VCaP (cell line): ENCODE measurements at regions not wholly inside any gene's neighbourhood (a gene's known extent, or its start where the extent isn't known, plus 50 kb on each side); places are given as distances from the start of the nearest gene placed in this dataset.

Source experiments
- H3K27ac ChIP-seq: fragments of 450-650 bp; 2 replicates; pipeline ENCODE4 v1.5.1; 2017
- TF ChIP-seq, protein P1 (sequence below): fragments of 450-650 bp; conservative IDR thresholded peaks from 2 replicates; pipeline ENCODE4 v1.5.1; 2017; ENCODE audit warnings: mild to moderate bottlenecking, moderate library complexity

GRCh38 chr6:121847806-121848522, 412.5 kb downstream of the GJA1 start:
- H3K27ac ChIP-seq, result no peak overlapping the region

DNA sequence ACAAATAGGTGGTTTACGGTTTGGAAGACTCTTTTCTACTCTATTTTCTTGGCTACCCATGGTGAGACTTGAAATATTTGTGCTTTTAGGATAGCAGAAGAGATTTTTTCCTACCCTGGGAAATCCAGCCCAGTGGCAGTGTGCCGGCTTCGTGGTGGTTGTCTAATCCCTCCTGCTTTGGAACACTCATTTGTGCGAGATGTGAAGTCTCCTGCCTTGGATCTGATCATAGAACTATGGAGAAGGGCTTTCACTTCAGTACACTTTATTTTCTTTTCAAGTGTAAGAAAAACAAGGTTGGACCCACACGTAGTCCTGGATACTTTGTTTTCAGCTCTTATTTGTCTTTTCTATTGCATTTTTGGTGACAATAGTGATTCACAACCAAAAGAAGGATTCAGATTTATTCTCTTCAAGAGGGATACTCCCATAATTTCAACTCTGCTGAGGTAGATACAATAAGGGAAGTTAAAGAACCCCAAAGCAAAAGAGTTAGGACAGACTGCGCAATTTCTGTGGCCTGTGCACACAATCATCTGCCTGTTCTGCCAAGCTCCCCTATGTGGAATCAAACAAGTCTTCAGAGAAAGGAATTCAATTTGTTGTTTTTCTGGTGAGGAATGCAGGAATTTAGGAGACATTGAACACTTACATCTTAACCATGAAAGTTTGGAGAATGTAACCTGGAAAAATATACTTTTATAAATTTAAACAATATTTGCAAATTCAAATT, 413.2 kb downstream of the GJA1 start:
- no peak overlapping the region for H3K27ac ChIP-seq
- TF ChIP-seq, protein P1, sequence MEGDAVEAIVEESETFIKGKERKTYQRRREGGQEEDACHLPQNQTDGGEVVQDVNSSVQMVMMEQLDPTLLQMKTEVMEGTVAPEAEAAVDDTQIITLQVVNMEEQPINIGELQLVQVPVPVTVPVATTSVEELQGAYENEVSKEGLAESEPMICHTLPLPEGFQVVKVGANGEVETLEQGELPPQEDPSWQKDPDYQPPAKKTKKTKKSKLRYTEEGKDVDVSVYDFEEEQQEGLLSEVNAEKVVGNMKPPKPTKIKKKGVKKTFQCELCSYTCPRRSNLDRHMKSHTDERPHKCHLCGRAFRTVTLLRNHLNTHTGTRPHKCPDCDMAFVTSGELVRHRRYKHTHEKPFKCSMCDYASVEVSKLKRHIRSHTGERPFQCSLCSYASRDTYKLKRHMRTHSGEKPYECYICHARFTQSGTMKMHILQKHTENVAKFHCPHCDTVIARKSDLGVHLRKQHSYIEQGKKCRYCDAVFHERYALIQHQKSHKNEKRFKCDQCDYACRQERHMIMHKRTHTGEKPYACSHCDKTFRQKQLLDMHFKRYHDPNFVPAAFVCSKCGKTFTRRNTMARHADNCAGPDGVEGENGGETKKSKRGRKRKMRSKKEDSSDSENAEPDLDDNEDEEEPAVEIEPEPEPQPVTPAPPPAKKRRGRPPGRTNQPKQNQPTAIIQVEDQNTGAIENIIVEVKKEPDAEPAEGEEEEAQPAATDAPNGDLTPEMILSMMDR, result no peak

More at GRCh38 chr6:121847806-121848522, 412.5 kb downstream of the GJA1 start:
- TF ChIP-seq, protein P1, result no peak

DNA sequence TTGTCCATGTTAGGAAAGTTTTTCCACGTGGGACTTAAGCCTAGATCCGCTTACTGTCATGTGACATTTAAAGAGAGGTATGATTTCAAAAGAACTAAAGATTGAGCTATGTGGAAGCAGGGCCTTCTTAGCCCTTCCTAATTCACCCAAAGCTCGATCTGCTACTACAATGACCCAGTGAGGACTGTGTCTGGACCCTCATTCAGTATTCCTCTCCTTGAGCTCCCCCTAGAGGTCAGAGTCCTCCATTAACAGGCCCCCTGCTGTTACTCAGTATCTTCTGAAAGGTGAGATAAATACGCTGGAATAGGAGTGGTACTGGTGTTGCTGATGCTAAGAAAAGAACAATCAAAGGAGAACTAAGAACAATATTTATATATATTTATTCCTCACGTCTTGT, 414.0 kb downstream of the GJA1 start:
- no peak overlapping the region for H3K27ac ChIP-seq
- TF ChIP-seq, protein P1, result peak; percentile 65

GRCh38 chr6:121851056-121851455, 415.6 kb downstream of the GJA1 start:
- TF ChIP-seq, protein P1, result no peak
- H3K27ac ChIP-seq, result no peak overlapping the region

DNA sequence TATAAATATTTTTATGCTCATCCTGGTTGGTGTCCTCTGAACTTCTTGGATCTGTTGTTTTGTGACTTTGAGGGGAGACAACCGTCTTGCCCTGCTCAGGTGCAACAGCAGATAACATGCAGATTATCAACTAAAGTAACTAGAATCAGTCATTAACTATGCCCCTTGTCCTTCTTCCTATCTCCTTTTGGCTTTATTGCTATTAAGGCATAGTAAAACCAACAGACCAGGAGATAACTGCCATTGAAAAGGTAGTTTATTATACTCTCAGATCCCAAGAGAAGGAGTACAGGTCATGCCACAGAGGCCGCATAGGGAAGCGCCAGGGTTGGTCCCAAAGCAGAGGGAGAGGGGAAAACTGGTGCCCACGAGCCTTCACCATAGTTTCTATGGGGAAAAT, 418.2 kb downstream of the GJA1 start:
- no peak overlapping the region for H3K27ac ChIP-seq
- TF ChIP-seq, protein P1, result no peak

DNA sequence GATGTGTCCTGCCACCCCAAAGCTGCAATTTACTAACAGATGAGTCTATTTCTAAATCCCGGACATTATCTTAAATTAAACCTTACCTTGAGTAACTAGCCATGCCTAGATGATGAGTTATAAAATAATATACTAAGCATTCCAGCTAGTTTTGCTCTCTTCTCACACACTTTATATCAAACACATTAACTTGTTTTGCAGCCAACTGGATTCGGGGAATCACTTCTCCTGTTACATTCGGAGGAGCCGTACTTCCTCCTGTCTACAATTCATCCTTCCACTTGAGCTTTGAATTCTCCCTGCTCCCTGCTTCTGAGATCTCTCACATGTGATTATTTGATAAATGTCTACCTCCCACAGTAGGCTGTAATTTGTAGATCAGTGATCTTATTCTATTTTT, 420.1 kb downstream of the GJA1 start:
- TF ChIP-seq, protein P1, result no peak

DNA sequence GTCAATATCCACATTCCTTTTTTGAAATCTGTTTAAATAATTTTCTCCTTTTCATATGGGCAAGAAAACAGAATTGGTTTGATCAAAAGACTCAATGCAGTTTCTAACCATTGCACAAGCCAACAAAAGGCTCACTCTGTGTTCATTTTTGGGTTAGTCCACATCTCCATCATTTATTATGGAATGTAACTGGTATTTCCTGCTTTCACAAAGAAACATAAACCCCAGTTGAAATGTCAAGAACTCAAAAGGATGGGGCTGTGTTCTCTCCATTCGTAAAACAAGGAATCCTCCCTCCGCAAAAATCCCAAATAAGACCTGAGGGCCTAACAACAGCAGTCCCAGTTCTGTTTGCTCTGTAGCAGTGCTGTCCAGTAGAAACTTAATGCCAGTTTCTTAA, 420.9 kb downstream of the GJA1 start:
- TF ChIP-seq, protein P1, result no peak
- no peak overlapping the region for H3K27ac ChIP-seq

More for the DNA sequence above, 420.1 kb downstream of the GJA1 start:
- no peak overlapping the region for H3K27ac ChIP-seq
